HEK293 (cell line): ENCODE measurements at regions not wholly inside any gene's neighbourhood (a gene's known extent, or its start where the extent isn't known, plus 50 kb on each side); places are given as distances from the start of the nearest gene placed in this dataset.

ENCODE experiments used
- CTCF ChIA-PET: fragments of 350-600 bp; formaldehyde crosslinking; extraction: SDS; loops from one replicate; lab custom pipeline; 2021; ENCODE audit warnings: antibody characterized with exemption; lab: Yijun Ruan, JAX
- POLR2A ChIA-PET: fragments of 300-600 bp; formaldehyde crosslinking; extraction: SDS; loops from one replicate; lab custom pipeline; 2020; ENCODE audit warnings: antibody characterized with exemption, inconsistent platforms; lab: Yijun Ruan, JAX
- H3K27ac ChIP-seq: fragments of 200-500 bp; sonication (Bioruptor generic); 2 replicates; pipeline ENCODE4 v1.5.1; 2014; ENCODE audit warnings: low read depth, low read length, control low read depth, inconsistent platforms; ENCODE audit errors: extremely low read depth
- H3K36me3 ChIP-seq, 2 experiments: fragments of 200-500 bp in 1 of 2; sonication (Bioruptor generic) in 1 of 2; 1 replicate in 1 of 2; 2 replicates in 1 of 2; pipeline ENCODE4 v1.5.1; 2014 to 2017; ENCODE audit warnings: inconsistent platforms in 2 of 2, low read length in 2 of 2; ENCODE audit not compliant: control insufficient read depth in 2 of 2, insufficient read depth in 1 of 2
- H3K4me1 ChIP-seq: fragments of 200-500 bp; sonication (Bioruptor generic); 2 replicates; pipeline ENCODE4 v1.5.1; 2014; ENCODE audit warnings: mild to moderate bottlenecking, low read length, inconsistent platforms; ENCODE audit not compliant: control insufficient read depth, insufficient read depth
- H3K4me3 ChIP-seq: 2 replicates; pipeline ENCODE4 v1.5.1; 2011; ENCODE audit warnings: low read depth, mild to moderate bottlenecking, control low read depth, low read length, moderate library complexity
- H3K9me3 ChIP-seq: fragments of 200-500 bp; sonication (Bioruptor generic); 2 replicates; pipeline ENCODE4 v1.5.1; 2014; ENCODE audit warnings: low read depth, low read length, inconsistent platforms; ENCODE audit not compliant: control insufficient read depth, insufficient read depth
- HOXA7 ChIP-seq: sonication (generic); formaldehyde crosslinking; IDR thresholded peaks from 2 replicates; pipeline ENCODE4 v1.8.1; 2022; ENCODE audit warnings: missing genetic modification reagents, borderline replicate concordance
- PRDM2 ChIP-seq: fragments of 450-650 bp; formaldehyde crosslinking; IDR thresholded peaks from 2 replicates; pipeline ENCODE4 v1.5.1; 2016; ENCODE audit warnings: missing biosample characterization, missing genetic modification characterization, borderline replicate concordance
- YY2 ChIP-seq: fragments of 450-650 bp; formaldehyde crosslinking; IDR thresholded peaks from 2 replicates; pipeline ENCODE4 v1.5.1; 2016; ENCODE audit warnings: missing biosample characterization, missing genetic modification characterization
- ZBTB10 ChIP-seq: fragments of 450-650 bp; formaldehyde crosslinking; IDR thresholded peaks from 2 replicates; pipeline ENCODE4 v1.5.1; 2016; ENCODE audit warnings: missing biosample characterization, missing genetic modification characterization
- ZBTB44 ChIP-seq: fragments of 450-650 bp; IDR thresholded peaks from 2 replicates; pipeline ENCODE4 v1.5.1; 2018; ENCODE audit warnings: missing biosample characterization, mild to moderate bottlenecking, missing genetic modification characterization
- ZNF211 ChIP-seq: fragments of 450-650 bp; formaldehyde crosslinking; IDR thresholded peaks from 2 replicates; pipeline ENCODE4 v1.5.1; 2016; ENCODE audit warnings: low read depth, missing biosample characterization, missing genetic modification characterization
- ZNF600 ChIP-seq: fragments of 450-650 bp; formaldehyde crosslinking; IDR thresholded peaks from 2 replicates; pipeline ENCODE4 v1.5.1; 2016; ENCODE audit warnings: missing biosample characterization, missing genetic modification characterization
- ZNF610 ChIP-seq: fragments of 450-650 bp; formaldehyde crosslinking; IDR thresholded peaks from 2 replicates; pipeline ENCODE4 v1.5.1; 2016; ENCODE audit warnings: missing biosample characterization, missing genetic modification characterization, borderline replicate concordance
- TF ChIP-seq, protein P1 (sequence below): fragments of 450-650 bp; formaldehyde crosslinking; IDR thresholded peaks from 2 replicates; pipeline ENCODE4 v1.5.1; 2016; ENCODE audit warnings: missing biosample characterization, missing genetic modification characterization

DNA sequence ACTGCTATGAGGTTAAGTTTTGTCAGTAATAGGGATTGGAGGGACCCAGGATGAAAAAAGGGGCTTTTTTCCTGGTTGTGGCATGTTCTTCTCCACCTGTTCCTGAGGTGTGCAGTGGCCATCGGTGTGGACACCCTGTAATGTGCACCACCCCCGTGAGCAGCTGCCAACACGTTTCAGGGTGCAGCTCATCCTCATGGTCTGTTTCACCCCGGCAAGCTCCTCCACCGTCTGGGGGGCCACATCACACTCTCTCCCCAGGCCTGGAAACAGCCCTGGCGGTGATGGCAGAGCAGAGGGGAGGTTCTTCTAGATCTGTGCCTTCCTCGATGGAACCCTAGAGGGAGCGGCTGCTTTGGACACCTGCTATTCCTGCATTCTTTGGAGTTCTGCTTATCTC, 435.4 kb downstream of the MATN1 start:
- no peak overlapping the region for H3K27ac ChIP-seq
- H3K4me3 ChIP-seq, result no peak overlapping the region
- no peaks in the 10 kb centered on the region for H3K9me3 ChIP-seq
- POLR2A ChIA-PET, result no interaction called here
- no peaks in the 10 kb centered on the region for H3K36me3 ChIP-seq
- TF ChIP-seq, protein P1, sequence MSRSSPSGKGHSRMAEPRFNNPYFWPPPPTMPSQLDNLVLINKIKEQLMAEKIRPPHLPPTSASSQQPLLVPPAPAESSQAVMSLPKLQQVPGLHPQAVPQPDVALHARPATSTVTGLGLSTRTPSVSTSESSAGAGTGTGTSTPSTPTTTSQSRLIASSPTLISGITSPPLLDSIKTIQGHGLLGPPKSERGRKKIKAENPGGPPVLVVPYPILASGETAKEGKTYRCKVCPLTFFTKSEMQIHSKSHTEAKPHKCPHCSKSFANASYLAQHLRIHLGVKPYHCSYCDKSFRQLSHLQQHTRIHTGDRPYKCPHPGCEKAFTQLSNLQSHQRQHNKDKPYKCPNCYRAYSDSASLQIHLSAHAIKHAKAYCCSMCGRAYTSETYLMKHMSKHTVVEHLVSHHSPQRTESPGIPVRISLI (tag by site-specific recombination), result no peak
- no peak for TF ChIP-seq YY2 (tag by site-specific recombination)
- TF ChIP-seq PRDM2, result no peak
- TF ChIP-seq ZBTB44 (tag by site-specific recombination), result no peak
- no peak for TF ChIP-seq ZNF211 (tag by site-specific recombination)
- no peak for TF ChIP-seq HOXA7
- no peak for TF ChIP-seq ZNF610
- CTCF ChIA-PET, result interaction anchor here (0.6 kb wide), 2 partner anchors 440 to 636 kb away, joined by 3 to 4 read pairs; no protein-coding TSS in a partner anchor
- H3K4me1 ChIP-seq, result no peaks in the 10 kb centered on the region

- POLR2A ChIA-PET, result no interaction called here
- no peak overlapping the region for H3K27ac ChIP-seq
- H3K4me1 ChIP-seq, result no peaks in the 10 kb centered on the region
- H3K4me3 ChIP-seq, result no peak overlapping the region
- CTCF ChIA-PET, result interaction anchor here (0.6 kb wide), 1 partner anchor 635 kb away, joined by 4 read pairs; no protein-coding TSS in a partner anchor
- no peaks in the 10 kb centered on the region for H3K36me3 ChIP-seq
- TF ChIP-seq ZBTB10, result no peak
- 0 out of 2 replicates have a peak, but pooled peaks have one; percentile 22 for TF ChIP-seq ZNF600
- no peaks in the 10 kb centered on the region for H3K9me3 ChIP-seq
These were observed 436.2 kb downstream of the MATN1 start for GRCh38 chr1:30286988-30287839.
